ENCODE measurements at regions not wholly inside any gene's neighbourhood (a gene's known extent, or its start where the extent isn't known, plus 50 kb on each side); places are given as distances from the start of the nearest gene placed in this dataset.

- TF ChIP-seq KDM4A (IDR thresholded peaks at IDR 0.05; ENCODE audit: low read depth, low read length, severe bottlenecking), result peak; percentile 44
- no peak for TF ChIP-seq ZNF274 (IDR thresholded peaks at IDR 0.05; ENCODE audit: borderline replicate concordance, extremely low read depth, low read length)
- no peak for TF ChIP-seq POLR2AphosphoS5 (IDR thresholded peaks at IDR 0.05; ENCODE audit: low read depth, low read length)
- no peak for TF ChIP-seq CTCF (IDR thresholded peaks at IDR 0.05; ENCODE audit: control extremely low read depth in 1 of 3, insufficient read depth in 1 of 3, low read depth in 1 of 3, low read length in 3 of 3)
- TF ChIP-seq SP2 (IDR thresholded peaks at IDR 0.05; ENCODE audit: low read length), result no peak
- TF ChIP-seq CBX8 (IDR thresholded peaks at IDR 0.05; ENCODE audit: borderline replicate concordance, low read depth, low read length), result no peak
- TF ChIP-seq GABPA (IDR thresholded peaks at IDR 0.05; ENCODE audit: borderline replicate concordance, insufficient read depth, low read length), result no peak
- TF ChIP-seq CBX5 (IDR thresholded peaks at IDR 0.05; ENCODE audit: low read depth, low read length), result no peak
- TF ChIP-seq SUZ12 (IDR thresholded peaks at IDR 0.05; ENCODE audit: low read length), result no peak; the same call in 1 of the 2 replicates
- TF ChIP-seq HDAC6 (IDR thresholded peaks at IDR 0.05; ENCODE audit: low read depth, low read length), result no peak
- TF ChIP-seq SRF (IDR thresholded peaks at IDR 0.05; ENCODE audit: low read depth, low read length), result no peak
- TF ChIP-seq NRF1 (IDR thresholded peaks at IDR 0.05; ENCODE audit: low read depth, low read length), result no peak
- TF ChIP-seq MAX (IDR thresholded peaks at IDR 0.05), result no peak
- TF ChIP-seq FOSL1 (IDR thresholded peaks at IDR 0.05; ENCODE audit: insufficient read depth, low read depth, low read length), result no peak
- no peak for TF ChIP-seq CTBP2 (IDR thresholded peaks at IDR 0.05; ENCODE audit: borderline replicate concordance, insufficient read depth, insufficient read length, low read length)
- TF ChIP-seq EZH2 (IDR thresholded peaks at IDR 0.05; ENCODE audit: low read depth, low read length, severe bottlenecking), result no peak
- TF ChIP-seq RNF2 (IDR thresholded peaks at IDR 0.05; ENCODE audit: borderline replicate concordance, low read depth, low read length, missing control alignments, poor library complexity, severe bottlenecking), result no peak
Observed at GRCh38 chr20:36091561-36092397, 62.8 kb upstream of the EPB41L1 start (continued).
